Gastroesophageal sphincter (tissue), 2 donors: ENCODE measurements at regions not wholly inside any gene's neighbourhood (a gene's known extent, or its start where the extent isn't known, plus 50 kb on each side); places are given as distances from the start of the nearest gene placed in this dataset.

ENCODE experiments used
- POLR2A ChIP-seq, 2 donors: fragments of 450-650 bp; IDR thresholded peaks; one replicate each; pipeline ENCODE4 v1.6.1; 2017; ENCODE audit warnings: antibody characterized with exemption in 2 of 2, mild to moderate bottlenecking in 2 of 2, moderate library complexity in 1 of 2
- POLR2AphosphoS5 ChIP-seq: sonication (generic); formaldehyde crosslinking; IDR thresholded peaks from one replicate; pipeline ENCODE4 v1.6.1; 2017; ENCODE audit warnings: antibody characterized with exemption

- TF ChIP-seq POLR2A (IDR thresholded peaks at IDR 0.05) (no peak), POLR2AphosphoS5 (no peak)
Observed at GRCh38 chr1:243916160-243916559, 66.1 kb upstream of the AKT3 start.
